HG03025 (cell line): ENCODE measurements at regions not wholly inside any gene's neighbourhood (a gene's known extent, or its start where the extent isn't known, plus 50 kb on each side); places are given as distances from the start of the nearest gene placed in this dataset.
A peak's percentile ranks its signal among the peaks of the same experiment; 100 is the strongest.
"Not testable (repeated sequence)": the region's sequence is repeated elsewhere in the genome, so short reads cannot be mapped to it uniquely, and the experiment has no call there.

Source experiments
- ATAC-seq: cut with Tn5 transposase; IDR thresholded peaks from one replicate; pipeline ENCODE4 v1.9.1; 2021; ENCODE audit warnings: mild to moderate bottlenecking, moderate library complexity; ENCODE audit not compliant: unreplicated experiment, low FRiP score

DNA sequence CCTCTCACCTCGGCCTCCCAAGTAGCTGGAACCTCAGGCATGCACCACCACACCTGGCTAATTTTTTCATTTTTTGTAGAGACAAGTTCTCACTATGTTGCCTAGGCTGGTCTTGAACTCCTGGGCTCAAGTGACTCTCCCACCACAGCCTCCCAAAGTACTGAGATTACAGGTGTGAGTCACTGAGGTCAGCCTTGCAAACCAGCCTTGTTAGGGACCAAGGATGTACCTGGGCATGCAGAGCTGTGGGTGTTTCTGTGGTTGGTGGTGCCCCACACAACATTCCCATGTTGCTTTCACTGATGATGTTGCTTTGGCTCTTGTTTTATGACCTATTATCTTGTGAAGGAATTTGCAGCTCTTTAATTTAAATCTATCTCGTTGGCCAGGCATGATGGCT, 54.8 kb downstream of the OTUD1 start:
- no peak for ATAC-seq

DNA sequence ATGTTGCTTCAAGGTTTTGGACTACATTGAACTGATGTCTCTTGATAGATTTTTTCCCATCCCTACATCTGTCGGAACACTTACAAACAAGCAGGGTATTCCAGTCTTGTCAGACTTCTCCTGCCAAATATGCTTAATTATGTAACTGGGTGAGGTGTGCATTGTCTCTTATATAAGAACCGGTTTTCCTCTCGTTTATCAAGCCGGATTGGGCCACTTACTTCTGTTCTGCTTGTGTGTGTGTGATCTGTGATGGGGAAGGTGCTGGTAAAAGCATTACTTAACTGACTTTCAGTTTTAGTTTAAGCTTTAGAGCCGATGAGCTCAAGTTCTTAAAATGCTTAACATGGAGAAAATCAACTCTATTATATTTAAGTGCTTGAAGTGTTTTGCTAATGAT, 57.9 kb downstream of the OTUD1 start:
- ATAC-seq = no peak

DNA sequence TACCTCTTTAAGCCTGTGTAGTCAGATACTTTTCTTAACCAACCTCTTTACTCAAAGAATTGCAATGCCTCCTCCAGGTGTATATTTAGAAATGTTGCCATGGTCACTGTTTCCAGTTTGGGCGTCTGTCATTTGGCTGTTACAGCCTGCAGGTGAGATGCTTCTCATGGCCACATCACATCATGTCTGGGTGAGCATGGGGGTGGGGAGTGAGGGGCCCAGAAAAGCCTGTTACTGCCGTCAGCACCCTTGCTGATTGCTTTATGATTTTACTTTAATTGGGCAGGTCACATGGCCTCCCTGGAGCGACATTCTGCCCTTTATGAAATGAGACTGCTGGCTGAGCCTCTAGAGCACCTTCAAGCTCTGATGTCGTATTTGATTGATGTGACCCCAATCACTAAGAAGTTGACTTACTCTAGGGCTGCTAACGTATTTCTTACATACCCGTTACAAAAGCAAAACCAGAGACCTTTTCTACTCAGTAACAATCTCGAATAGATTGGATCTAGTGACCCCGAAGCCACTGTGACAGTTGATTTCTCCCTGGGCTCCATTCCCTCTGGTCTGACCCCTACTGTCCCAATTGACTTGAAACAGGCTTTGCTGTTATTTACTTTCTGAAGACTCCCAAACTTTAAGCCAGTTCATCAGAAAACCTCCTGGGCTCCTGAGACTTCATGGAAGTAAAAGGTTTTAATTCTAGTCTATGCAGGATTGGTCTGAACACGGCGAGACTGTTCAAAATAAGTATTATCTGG, 60.7 kb downstream of the OTUD1 start:
- ATAC-seq = no peak

DNA sequence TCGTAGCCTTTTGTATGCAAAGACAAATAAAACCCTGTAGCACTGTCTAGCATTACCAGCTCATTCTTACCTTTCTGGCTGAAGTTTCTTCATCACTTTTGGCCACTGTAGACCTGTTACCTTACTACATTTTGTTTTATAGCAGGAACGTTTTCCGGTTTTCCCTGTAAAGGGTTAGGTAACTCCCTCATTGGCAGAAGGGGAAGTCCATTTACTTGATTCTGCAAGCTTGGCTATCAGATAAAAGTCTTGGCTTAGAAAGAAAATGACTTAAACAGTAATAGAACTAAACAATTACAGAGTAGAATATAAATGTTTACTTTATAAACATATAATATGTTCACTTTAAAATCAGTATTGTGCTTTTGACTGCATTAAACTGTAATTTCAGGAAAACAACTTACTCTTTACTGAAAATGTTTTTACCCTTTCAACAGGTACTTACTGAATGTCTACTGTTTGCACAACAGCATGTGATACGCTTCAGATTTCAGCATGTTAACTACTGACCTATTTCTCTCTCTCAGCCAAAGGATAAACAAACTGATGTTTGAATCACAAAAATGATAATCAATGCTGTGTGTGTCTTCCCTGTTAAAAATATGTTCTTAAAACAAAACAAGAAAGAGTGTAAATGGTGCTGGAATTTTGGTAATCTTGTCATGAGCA, 67.1 kb downstream of the OTUD1 start:
- no peak for ATAC-seq

DNA sequence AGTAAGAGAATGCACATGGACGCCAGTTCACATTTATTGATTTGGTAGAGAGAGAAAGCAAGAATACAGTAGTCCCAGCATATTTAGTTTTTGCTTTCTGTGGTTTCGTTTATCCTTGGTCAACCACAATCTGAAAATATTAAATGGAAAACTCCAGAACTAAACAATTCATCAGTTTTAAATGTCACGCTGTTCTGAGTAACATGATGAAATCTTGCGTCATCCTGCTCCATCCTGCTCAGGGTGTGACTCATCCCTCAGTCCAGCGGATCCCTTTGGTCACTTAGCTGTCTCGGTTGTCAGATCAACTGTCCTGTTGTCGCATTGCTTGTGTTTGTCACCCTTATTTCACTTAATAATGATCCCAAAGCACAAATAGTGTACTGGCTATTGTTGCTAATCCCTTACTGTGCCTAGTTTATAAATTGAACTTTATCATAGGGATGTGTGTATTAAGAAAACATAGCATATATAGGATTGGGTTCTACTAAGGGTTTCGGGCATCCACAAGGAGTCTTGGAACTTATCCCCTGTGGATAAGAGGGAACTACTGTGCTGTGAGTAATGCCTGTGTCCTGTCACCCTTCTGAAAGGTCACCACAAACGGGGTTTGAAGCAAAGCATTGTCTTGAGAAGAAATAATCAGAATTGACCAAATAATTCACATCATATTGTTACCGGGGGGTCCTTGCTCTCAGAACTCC, 73.6 kb downstream of the OTUD1 start:
- ATAC-seq = no peak

DNA sequence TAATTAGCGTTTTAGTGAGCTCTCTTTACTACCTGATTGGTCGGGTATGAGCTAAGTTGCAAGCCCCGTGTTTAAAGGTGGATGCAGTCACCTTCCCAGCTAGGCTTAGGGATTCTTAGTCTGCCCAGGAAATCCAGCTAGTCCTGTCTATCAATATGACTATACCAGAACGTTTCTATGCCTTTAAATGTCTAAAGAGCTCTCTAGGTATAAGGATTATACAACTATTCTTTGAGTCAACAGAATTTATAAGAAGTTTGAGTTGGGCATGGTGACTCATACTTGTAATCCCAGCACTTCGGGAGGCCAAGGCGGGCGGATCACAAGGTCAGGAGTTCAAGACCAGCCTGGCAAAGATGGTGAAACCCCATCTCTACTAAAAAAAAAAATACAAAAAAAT, 74.7 kb downstream of the OTUD1 start:
- ATAC-seq = not testable (repeated sequence)

DNA sequence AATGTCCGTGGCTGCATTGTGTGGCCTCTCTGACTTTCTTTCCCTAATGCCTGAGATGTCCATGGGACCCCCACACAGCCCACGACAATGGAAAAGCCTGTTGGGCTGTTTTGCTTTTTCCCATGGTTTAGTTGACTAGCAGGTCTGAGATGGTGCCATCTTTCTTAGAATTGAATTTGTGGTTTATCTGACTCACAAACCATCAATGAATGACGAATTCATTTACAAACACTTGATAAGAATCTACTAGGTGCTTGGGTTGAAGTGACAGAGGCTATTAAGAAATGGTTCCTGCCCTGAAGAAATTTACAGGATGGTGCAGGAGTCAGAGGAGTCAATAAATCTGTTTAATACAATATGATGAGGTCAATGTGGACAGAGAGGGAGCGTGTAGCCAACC, 75.4 kb downstream of the OTUD1 start:
- ATAC-seq = no peak

DNA sequence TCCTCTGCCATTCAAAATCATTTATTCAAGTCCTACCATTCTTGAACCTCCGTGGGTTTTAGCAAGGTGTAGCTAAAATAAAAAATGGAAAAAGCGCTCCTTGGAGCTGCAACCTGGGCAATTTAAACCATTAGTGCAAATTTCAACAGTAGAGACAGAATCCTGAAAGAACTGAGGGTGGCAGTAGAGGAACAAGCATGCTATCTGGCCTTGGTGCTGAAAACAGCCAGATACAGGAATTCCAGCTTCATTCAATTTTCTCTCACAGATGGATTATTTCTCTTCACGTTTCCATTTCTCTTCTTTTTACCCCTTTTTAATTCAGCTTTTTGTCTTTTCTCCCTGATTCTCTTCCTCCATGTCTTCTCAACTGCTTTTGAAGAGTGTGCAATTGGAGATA, 77.7 kb downstream of the OTUD1 start:
- no peak for ATAC-seq

DNA sequence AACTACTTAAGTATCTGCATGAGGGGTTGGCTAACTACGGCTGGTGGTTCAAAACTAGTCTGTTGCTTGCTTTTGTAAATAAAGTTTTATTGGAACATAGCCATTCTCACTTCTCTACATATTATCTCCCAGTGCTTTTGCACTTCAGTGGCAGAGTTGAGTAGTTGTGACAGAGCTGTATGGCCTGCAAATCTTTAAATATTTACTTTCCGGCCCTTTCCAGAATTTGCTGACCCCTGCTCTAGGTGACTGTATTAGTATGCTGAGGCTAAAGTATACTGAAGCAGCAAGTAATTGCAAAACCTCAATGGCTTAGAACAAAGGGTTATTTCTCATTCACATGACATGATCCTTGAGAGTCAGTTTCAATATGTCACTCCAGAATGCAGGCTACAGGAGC, 78.3 kb downstream of the OTUD1 start:
- ATAC-seq = no peak

DNA sequence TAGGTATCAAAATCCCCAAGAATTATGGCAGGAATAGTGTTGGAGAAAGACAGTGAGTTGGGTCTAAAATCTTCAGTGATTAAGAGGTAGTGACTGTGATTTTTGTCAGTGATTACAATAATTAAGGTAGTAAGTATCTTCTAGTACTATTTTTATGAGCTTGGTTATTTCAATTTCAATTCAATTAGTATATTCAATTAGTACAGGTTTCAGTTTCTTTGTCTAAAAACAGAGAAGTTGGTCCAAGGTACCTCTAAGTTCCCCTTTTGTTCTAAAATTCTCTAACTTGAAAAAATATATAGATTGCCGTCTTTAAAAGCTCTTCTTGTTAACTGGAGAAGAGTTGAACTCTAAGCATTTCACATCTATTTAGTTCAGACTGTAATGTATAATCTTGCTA, 82.9 kb downstream of the OTUD1 start:
- ATAC-seq = no peak

DNA sequence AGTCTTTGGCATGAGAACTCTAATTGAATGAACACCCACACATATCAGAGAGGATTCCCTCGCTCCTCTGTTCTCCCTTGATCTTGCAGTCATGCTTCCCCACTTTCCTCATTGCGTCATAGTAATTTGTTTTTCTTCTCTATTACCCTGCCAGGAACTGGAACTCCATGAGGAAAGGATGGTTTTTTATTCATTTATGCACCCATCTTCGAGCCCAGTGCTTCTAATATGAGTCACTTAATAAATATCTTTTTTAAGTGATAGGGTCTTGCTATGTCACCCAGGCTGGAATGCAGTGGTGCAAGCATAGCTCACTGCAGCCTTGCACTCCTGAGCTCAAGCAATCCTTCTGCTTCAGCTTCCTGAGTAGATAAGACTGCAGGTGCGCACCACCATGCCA, 83.5 kb downstream of the OTUD1 start:
- ATAC-seq = no peak

DNA sequence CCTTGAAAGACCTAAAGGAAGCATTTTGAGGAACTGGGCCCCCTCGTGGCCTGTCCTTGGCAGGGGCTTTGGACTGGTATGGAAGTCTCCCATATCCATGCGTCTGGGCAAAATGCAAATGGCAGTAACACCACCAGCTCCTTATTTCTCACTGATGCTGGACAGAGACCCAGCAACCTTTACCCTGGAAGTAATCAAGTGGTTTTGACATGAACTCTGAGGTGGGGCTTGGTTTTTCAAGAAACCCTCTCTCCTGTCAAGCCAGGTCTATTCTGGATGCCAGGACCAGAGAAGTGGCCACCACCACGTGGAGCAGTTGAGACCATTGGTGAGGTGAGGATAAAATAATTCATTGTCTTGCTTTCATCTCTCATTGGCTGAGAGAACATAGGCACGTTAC, 84.4 kb downstream of the OTUD1 start:
- ATAC-seq = no peak

DNA sequence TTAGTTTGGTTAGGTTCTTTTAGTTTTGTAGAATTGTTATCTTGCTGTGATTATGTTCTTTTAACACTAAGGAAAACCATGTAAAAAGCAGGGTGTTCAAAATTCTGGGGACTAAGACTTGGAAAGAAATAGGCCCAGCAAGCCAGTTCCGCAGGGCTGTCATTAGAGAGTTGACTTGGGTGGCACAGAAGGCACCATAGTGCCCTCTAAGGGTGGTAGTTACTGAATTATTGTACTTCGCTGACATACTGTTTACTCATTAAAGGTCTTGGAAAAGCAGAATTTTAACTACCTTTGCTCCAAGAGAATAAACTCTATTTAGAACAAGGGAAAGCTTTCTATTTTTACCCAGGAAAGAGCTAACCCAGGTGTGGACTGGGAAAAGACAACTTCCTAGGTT, 86.5 kb downstream of the OTUD1 start:
- ATAC-seq = peak; percentile 64

DNA sequence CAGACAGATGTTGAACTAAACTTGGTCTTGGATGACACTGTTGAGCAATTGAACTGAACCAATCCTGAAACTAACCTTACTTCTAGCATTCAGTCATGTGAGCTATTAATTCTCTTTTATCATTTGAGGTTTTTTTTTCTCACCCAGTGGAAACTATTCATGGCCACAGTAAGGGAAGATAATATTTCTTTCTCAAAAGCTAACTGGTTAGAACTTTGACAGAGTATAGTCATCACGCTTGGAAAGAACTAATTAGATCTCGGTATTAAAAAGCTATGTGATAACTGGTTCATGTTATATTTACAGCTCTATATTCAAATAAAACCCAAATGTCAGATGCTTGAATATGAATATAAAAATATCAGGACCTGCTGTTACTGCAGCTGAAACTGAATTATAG, 89.5 kb downstream of the OTUD1 start:
- ATAC-seq = no peak

DNA sequence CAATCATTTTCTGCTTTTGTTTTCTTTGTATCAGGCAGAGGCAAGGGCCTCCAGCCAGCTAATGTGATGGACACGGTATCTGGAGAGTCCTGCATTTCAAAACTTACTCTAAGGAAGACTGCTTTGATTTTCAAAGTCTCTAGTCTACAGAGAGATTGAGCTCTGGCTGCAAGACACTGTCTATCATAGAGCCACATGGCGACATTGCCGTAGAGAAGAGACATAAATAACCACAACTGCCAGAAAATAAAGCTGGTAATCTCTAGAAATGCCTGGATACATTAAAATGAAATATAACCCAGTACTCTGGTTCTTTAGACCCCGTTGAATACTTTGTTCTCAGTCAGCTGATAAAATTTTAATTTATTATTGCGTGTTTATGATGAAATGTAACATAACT, 90.8 kb downstream of the OTUD1 start:
- ATAC-seq = no peak

DNA sequence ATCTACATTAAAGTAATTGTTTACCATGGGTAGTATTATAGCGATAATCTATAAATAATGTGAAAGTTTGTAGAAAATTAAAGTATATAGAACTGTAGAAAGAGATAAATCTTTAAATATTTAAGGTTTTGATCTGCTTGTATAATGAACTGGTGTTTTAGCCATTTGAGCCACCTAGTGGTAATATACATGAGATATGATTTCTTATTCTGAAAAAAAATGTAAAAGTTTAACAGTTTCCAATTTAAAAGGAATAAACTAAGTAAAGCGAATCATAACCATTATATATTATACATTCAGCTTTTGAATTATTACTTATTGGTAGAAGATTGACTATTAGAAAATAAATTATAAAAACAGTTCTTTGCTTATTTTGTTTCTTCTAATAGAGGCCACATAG, 91.2 kb downstream of the OTUD1 start:
- ATAC-seq = no peak

DNA sequence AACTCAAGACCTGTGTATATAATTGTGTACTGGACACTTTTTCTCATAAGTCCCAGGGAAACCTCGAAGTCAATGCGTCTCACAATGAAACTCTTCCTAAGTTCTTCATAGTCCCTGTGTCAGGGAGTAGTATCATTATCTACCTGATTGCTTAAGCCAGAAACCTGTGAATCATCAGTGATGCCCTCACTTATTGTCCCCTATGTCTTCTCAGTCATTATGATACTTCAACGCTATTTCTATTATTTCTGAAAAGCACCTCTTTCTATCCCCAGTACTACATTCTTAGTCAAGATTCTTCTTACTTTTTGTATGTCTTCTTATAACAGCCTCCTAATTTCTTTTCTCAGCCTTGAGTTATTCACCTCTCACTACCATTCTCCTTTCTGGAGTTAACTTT, 94.3 kb downstream of the OTUD1 start:
- ATAC-seq = no peak

DNA sequence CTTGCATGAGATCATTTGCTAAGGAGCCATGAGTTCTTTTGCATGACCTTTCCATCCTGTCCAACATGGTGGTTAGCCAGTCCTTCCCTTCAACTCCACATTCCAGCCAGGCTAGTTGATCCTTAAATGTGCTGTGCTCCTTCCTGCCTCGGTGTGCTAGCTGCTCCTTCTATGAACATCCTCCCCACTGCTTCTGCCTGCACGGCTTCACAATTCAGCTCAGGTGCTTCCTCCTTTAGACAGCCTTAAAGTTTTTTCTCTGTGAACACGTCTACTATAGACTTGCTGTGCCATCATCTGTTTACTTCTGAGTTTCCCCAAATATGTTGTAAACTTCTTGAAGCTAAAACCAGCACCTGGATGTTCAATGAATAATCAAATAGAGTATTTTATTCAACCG, 95.5 kb downstream of the OTUD1 start:
- no peak for ATAC-seq

DNA sequence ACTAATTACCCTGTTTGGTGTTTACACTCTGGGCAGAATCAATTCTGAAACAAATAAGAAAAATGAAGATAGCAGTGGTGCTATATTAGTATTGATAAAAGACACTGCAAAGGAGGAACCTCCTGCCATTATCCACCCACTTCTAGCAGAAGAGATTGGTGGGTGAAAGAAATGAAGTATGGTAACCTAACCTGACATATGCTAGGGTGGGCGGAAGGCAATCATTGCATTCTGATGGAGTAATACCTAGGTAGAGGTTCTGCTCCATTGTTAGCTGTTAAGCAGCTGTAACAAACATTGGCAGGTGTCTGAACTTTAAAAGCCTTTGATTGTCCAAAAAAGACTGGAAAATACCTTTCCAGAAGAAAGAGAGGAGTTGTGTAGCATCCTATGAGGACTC, 95.9 kb downstream of the OTUD1 start:
- no peak for ATAC-seq

DNA sequence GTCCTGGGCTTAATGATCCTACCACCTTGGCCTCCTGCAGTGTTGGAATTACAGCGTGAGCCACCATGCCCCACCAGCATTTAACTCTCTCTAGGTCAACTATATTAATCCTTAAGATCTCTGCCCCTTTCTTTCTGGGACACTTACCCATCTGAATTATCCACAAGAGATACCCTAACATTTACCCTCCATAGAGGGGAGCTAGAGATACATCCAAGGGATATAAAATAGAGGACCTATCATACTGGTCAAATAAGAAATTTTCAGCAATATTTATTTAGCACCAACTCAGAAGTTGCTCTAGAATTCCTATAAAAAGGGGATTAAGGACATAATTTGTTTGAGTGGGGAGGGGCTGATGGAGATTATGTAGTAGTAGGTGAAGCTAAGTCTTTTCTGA, 96.5 kb downstream of the OTUD1 start:
- no peak for ATAC-seq

DNA sequence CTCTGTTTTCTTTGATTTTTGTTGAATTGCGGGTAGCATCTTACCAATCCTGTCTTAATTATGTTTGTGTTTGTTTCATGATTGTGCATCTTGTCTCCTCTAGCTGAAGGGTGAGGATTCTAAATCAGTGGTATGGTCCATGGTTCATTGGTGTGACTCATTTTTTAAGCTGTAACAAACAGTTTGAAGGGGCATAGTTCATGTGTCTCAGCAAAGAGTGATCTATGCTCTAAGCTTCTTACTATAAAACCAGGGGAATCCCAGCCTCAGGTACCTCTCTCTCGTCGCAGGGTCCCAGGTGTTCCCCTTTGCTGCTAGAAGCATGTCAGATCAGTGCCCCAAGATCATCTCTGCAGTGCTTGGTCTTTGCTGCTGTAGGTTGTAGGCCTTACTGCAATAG, 100.1 kb downstream of the OTUD1 start:
- no peak for ATAC-seq
